ENCODE measurements at regions not wholly inside any gene's neighbourhood (a gene's known extent, or its start where the extent isn't known, plus 50 kb on each side); places are given as distances from the start of the nearest gene placed in this dataset.

- H3K4me1 ChIP-seq (ENCODE audit: control insufficient read depth, extremely low read depth, insufficient read depth, low read length) = no peaks in the 10 kb centered on the region
- H3K9ac ChIP-seq (replicated peaks; ENCODE audit: extremely low read depth, insufficient read depth, low read length) = no peak overlapping the region
- no TSS peak for BruUV-seq (replicated peaks)
- H3K27me3 ChIP-seq (ENCODE audit: control insufficient read depth in 2 of 2, insufficient read depth in 2 of 2, low read length in 2 of 2) = no peaks in the 10 kb centered on the region
- TF ChIP-seq FOS (IDR thresholded peaks at IDR 0.05; ENCODE audit: borderline replicate concordance, insufficient read depth, low read length) = no peak
- H2AFZ ChIP-seq (ENCODE audit: low read depth, low read length) = no peak overlapping the region
- no peak overlapping the region for H3K4me2 ChIP-seq (ENCODE audit: insufficient read depth, low read length)
- no peaks in the 10 kb centered on the region for H4K20me1 ChIP-seq (replicated peaks; ENCODE audit: control insufficient read depth, extremely low read depth, insufficient read depth, low read length)
- no peak for DNase-seq (ENCODE audit: low read depth, low spot score)
- intact Hi-C loops (cut with micrococcal nuclease) (no loop called here), dilution Hi-C loops (cut with MboI; ENCODE audit: extremely low pct_ligation_motif_present, low sequenced_read_pairs) (no loop called here)
- no peaks in the 10 kb centered on the region for H3K9me1 ChIP-seq (replicated peaks; ENCODE audit: control insufficient read depth, extremely low read depth, insufficient read depth, low read length)
- no peak for FAIRE-seq
- CTCF ChIA-PET = no interaction called here
- no peaks in the 10 kb centered on the region for H3K36me3 ChIP-seq (ENCODE audit: control insufficient read depth in 2 of 2, extremely low read depth in 1 of 2, insufficient read depth in 2 of 2, low read length in 2 of 2)
- H3K79me2 ChIP-seq (ENCODE audit: control insufficient read depth, insufficient read depth, low read length) = no peaks in the 10 kb centered on the region
- no peak overlapping the region for H3K27ac ChIP-seq (ENCODE audit: insufficient read depth, low read depth, low read length)
- no peaks in the 10 kb centered on the region for H3K9me3 ChIP-seq (replicated peaks; ENCODE audit: control insufficient read depth, insufficient read depth, low read length)
- H3K4me3 ChIP-seq (replicated peaks in 1 of 3; ENCODE audit: insufficient read depth in 1 of 3, low read depth in 1 of 3, low read length in 3 of 3) = no peak overlapping the region
- POLR2A ChIA-PET = no interaction called here
Measured at GRCh38 chr2:128439791-128440665, 121.4 kb upstream of the HS6ST1 start.

GRCh38 chr2:128440666-128441340 lies 122.1 kb upstream of the HS6ST1 start:
- no peak for DNase-seq (ENCODE audit: low read depth, low spot score)
- Histone ChIP-seq H3K9me1 (replicated peaks; ENCODE audit: control insufficient read depth, extremely low read depth, insufficient read depth, low read length) (no peaks in the 10 kb centered on the region), H3K36me3 (ENCODE audit: control insufficient read depth in 2 of 2, extremely low read depth in 1 of 2, insufficient read depth in 2 of 2, low read length in 2 of 2) (no peaks in the 10 kb centered on the region), H3K27me3 (ENCODE audit: control insufficient read depth in 2 of 2, insufficient read depth in 2 of 2, low read length in 2 of 2) (no peaks in the 10 kb centered on the region), H3K9ac (replicated peaks; ENCODE audit: extremely low read depth, insufficient read depth, low read length) (no peak overlapping the region), H3K4me3 (replicated peaks in 1 of 3; ENCODE audit: insufficient read depth in 1 of 3, low read depth in 1 of 3, low read length in 3 of 3) (no peak overlapping the region), H3K4me1 (ENCODE audit: control insufficient read depth, extremely low read depth, insufficient read depth, low read length) (no peaks in the 10 kb centered on the region), H3K27ac (ENCODE audit: insufficient read depth, low read depth, low read length) (no peak overlapping the region), H3K4me2 (ENCODE audit: insufficient read depth, low read length) (no peak overlapping the region), H3K9me3 (replicated peaks; ENCODE audit: control insufficient read depth, insufficient read depth, low read length) (no peaks in the 10 kb centered on the region), H3K79me2 (ENCODE audit: control insufficient read depth, insufficient read depth, low read length) (no peaks in the 10 kb centered on the region), H2AFZ (ENCODE audit: low read depth, low read length) (no peak overlapping the region), H4K20me1 (replicated peaks; ENCODE audit: control insufficient read depth, extremely low read depth, insufficient read depth, low read length) (no peaks in the 10 kb centered on the region)
- FAIRE-seq = no peak
- dilution Hi-C loops (cut with MboI; ENCODE audit: extremely low pct_ligation_motif_present, low sequenced_read_pairs) (no loop called here), intact Hi-C loops (cut with micrococcal nuclease) (no loop called here)
- no TSS peak for BruUV-seq (replicated peaks)
- ChIA-PET CTCF (no interaction called here), POLR2A (no interaction called here)
- TF ChIP-seq, protein P1, sequence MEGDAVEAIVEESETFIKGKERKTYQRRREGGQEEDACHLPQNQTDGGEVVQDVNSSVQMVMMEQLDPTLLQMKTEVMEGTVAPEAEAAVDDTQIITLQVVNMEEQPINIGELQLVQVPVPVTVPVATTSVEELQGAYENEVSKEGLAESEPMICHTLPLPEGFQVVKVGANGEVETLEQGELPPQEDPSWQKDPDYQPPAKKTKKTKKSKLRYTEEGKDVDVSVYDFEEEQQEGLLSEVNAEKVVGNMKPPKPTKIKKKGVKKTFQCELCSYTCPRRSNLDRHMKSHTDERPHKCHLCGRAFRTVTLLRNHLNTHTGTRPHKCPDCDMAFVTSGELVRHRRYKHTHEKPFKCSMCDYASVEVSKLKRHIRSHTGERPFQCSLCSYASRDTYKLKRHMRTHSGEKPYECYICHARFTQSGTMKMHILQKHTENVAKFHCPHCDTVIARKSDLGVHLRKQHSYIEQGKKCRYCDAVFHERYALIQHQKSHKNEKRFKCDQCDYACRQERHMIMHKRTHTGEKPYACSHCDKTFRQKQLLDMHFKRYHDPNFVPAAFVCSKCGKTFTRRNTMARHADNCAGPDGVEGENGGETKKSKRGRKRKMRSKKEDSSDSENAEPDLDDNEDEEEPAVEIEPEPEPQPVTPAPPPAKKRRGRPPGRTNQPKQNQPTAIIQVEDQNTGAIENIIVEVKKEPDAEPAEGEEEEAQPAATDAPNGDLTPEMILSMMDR (IDR thresholded peaks at IDR 0.05; ENCODE audit: extremely low read depth in 1 of 2, insufficient read depth in 1 of 2, low read depth in 1 of 2, low read length in 2 of 2) = no peak
- TF ChIP-seq POLR2AphosphoS5 (IDR thresholded peaks at IDR 0.05; ENCODE audit: insufficient read depth, low read depth, low read length) (no peak), JUN (IDR thresholded peaks at IDR 0.05; ENCODE audit: borderline replicate concordance, insufficient read depth, insufficient read length, low read depth) (no peak), GATA2 (IDR thresholded peaks at IDR 0.05; ENCODE audit: insufficient read depth, insufficient read length, low read depth, low read length) (no peak), MAX (IDR thresholded peaks at IDR 0.05; ENCODE audit: insufficient read depth, insufficient read length) (no peak), POLR2A (IDR thresholded peaks at IDR 0.05; ENCODE audit: low read depth, low read length) (no peak), FOS (IDR thresholded peaks at IDR 0.05; ENCODE audit: borderline replicate concordance, insufficient read depth, low read length) (no peak), MYC (IDR thresholded peaks at IDR 0.05; ENCODE audit: low read depth, low read length) (no peak), EZH2 (IDR thresholded peaks at IDR 0.05; ENCODE audit: borderline replicate concordance, low read depth, low read length, severe bottlenecking) (no peak)
